GM19468 (cell line): ENCODE measurements at regions not wholly inside any gene's neighbourhood (a gene's known extent, or its start where the extent isn't known, plus 50 kb on each side); places are given as distances from the start of the nearest gene placed in this dataset.
"Not testable (repeated sequence)": the region's sequence is repeated elsewhere in the genome, so short reads cannot be mapped to it uniquely, and the experiment has no call there.

Source experiments
- ATAC-seq: cut with Tn5 transposase; IDR thresholded peaks from one replicate; pipeline ENCODE4 v1.9.1; 2021; ENCODE audit warnings: mild to moderate bottlenecking, moderate library complexity, moderate number of reproducible peaks; ENCODE audit not compliant: unreplicated experiment; ENCODE audit errors: extremely low read depth

- ATAC-seq = no peak
These were observed 864.0 kb upstream of the ZEB2 start for GRCh38 chr2:145383961-145384360.

- no peak for ATAC-seq
These were observed 860.6 kb upstream of the ZEB2 start for GRCh38 chr2:145380436-145381017.

GRCh38 chr2:145379934-145380333 is 860.0 kb upstream of the ZEB2 start:
- ATAC-seq = no peak

- ATAC-seq = no peak
These were observed 854.2 kb upstream of the ZEB2 start for GRCh38 chr2:145374165-145374564.

- ATAC-seq = not testable (repeated sequence)
These were observed 847.4 kb upstream of the ZEB2 start for GRCh38 chr2:145367334-145367733.

GRCh38 chr2:145366341-145366740 is 846.4 kb upstream of the ZEB2 start:
- ATAC-seq = no peak

- ATAC-seq = no peak
These were observed 840.3 kb upstream of the ZEB2 start for GRCh38 chr2:145360129-145360790.

- ATAC-seq = no peak
These were observed 839.6 kb upstream of the ZEB2 start for GRCh38 chr2:145359561-145359960.

GRCh38 chr2:145356056-145356455 is 836.1 kb upstream of the ZEB2 start:
- no peak for ATAC-seq

GRCh38 chr2:145352484-145352883 is 832.6 kb upstream of the ZEB2 start:
- no peak for ATAC-seq

- no peak for ATAC-seq
These were observed 832.0 kb upstream of the ZEB2 start for GRCh38 chr2:145351864-145352425.

- ATAC-seq = no peak
These were observed 830.1 kb upstream of the ZEB2 start for GRCh38 chr2:145350011-145350410.

GRCh38 chr2:145344076-145344724 is 824.3 kb upstream of the ZEB2 start:
- no peak for ATAC-seq

- no peak for ATAC-seq
These were observed 823.4 kb upstream of the ZEB2 start for GRCh38 chr2:145343287-145343686.

- ATAC-seq = no peak
These were observed 821.6 kb upstream of the ZEB2 start for GRCh38 chr2:145341536-145341935.

GRCh38 chr2:145339646-145340045 is 819.7 kb upstream of the ZEB2 start:
- ATAC-seq = no peak

- ATAC-seq = no peak
These were observed 812.4 kb upstream of the ZEB2 start for GRCh38 chr2:145332210-145332898.

GRCh38 chr2:145329971-145330370 is 810.1 kb upstream of the ZEB2 start:
- no peak for ATAC-seq

- no peak for ATAC-seq
These were observed 805.6 kb upstream of the ZEB2 start for GRCh38 chr2:145325485-145325884.

GRCh38 chr2:145324748-145325147 is 804.8 kb upstream of the ZEB2 start:
- ATAC-seq = no peak

- ATAC-seq = no peak
These were observed 803.6 kb upstream of the ZEB2 start for GRCh38 chr2:145323512-145323911.
